ENCODE measurements at regions not wholly inside any gene's neighbourhood (a gene's known extent, or its start where the extent isn't known, plus 50 kb on each side); places are given as distances from the start of the nearest gene placed in this dataset.

DNA sequence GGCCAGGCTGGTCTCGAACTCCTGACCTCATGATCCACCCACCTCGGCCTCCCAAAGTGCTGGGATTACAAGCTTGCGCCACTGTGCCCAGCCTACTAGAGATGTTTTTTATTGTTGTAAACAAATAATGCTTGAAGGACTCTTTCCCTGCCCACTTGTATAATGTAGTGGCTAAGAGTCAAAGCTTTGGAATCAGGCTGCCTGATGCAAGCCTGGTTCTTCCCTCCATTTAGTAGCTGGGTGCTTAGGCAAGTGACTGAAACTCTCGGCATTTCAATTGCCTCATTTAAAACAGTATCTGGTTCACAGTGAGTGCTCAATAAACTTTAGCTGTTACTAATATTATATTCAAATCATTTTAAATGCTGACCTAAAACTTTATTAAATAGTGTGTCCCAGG is 144.2 kb upstream of the FOXN2 start:
- WGBS, 2 donors: 87 to 88% methylated on average over 4 of the region's 4 CpGs
- no peak for ATAC-seq (ENCODE audit: low FRiP score in 2 of 2)
- no peak for DNase-seq
- Histone ChIP-seq H3K27me3 (no peaks in the 10 kb centered on the region), H3K27ac (peak overlapping the region in 2 of 4 donors; percentile 1 to 23), H3K9me3 (peaks cover 0 to 5% (median 2%) of the 10 kb centered on the region in 4 donors), H3K4me1 (no peaks in the 10 kb centered on the region), H3K36me3 (no peaks in the 10 kb centered on the region), H3K4me3 (no peak overlapping the region)
- TF ChIP-seq EP300 (IDR thresholded peaks at IDR 0.05) (no peak), POLR2AphosphoS5 (IDR thresholded peaks at IDR 0.05) (no peak), POLR2A (IDR thresholded peaks at IDR 0.05) (no peak)
- TF ChIP-seq, protein P1, sequence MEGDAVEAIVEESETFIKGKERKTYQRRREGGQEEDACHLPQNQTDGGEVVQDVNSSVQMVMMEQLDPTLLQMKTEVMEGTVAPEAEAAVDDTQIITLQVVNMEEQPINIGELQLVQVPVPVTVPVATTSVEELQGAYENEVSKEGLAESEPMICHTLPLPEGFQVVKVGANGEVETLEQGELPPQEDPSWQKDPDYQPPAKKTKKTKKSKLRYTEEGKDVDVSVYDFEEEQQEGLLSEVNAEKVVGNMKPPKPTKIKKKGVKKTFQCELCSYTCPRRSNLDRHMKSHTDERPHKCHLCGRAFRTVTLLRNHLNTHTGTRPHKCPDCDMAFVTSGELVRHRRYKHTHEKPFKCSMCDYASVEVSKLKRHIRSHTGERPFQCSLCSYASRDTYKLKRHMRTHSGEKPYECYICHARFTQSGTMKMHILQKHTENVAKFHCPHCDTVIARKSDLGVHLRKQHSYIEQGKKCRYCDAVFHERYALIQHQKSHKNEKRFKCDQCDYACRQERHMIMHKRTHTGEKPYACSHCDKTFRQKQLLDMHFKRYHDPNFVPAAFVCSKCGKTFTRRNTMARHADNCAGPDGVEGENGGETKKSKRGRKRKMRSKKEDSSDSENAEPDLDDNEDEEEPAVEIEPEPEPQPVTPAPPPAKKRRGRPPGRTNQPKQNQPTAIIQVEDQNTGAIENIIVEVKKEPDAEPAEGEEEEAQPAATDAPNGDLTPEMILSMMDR (IDR thresholded peaks at IDR 0.05): no peak

DNA sequence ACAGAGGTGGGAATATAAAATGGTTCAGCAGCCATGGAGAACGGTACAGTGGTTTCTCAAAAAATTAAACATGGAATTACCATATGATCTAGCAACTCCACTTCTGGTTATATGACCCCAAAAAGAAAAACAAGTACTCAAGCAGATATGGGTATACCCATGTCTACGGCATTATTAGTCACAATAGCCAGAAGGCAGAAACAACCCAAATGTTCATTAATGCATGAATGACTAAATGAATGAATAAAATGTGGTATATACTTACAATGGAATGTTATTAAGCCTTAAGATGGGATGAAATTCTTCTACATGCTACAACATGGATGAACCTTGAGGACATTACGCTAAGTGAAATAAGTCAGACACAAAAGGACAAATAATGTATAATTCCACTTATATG is 141.3 kb upstream of the FOXN2 start:
- Histone ChIP-seq H3K9me3 (no peaks in the 10 kb centered on the region), H3K4me1 (no peaks in the 10 kb centered on the region), H3K36me3 (no peaks in the 10 kb centered on the region), H3K4me3 (no peak overlapping the region), H3K27me3 (no peaks in the 10 kb centered on the region), H3K27ac (no peak overlapping the region)
- no peak for DNase-seq
- TF ChIP-seq EP300 (IDR thresholded peaks at IDR 0.05) (no peak), POLR2AphosphoS5 (IDR thresholded peaks at IDR 0.05) (no peak), POLR2A (IDR thresholded peaks at IDR 0.05) (no peak)
- TF ChIP-seq, protein P1 (IDR thresholded peaks at IDR 0.05): no peak
- 94 to 95% methylated on average over 3 of the region's 3 CpGs for WGBS, 2 donors
- ATAC-seq (ENCODE audit: low FRiP score in 2 of 2): no peak

DNA sequence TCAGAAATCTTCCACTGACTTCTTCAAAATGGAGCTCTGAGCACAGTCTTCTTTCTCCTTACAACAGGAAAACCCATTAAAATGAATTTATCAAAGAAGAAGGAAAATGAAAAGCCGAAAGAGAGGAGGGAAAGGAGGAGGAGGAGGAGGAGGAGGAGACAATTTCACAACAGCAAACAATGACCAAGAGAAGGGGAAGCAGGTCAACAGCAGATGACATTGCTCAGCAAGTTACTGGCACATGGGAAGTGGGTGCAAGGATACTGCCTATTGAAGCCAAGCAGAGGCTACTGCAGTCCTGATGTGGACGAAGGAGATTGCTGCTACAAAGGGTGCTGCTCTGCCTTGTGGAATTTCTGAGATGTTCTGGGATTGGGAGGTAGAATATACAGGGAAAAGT is 140.0 kb upstream of the FOXN2 start:
- no peaks in the 10 kb centered on the region for H3K27me3 ChIP-seq
- no peaks in the 10 kb centered on the region for H3K9me3 ChIP-seq
- no peaks in the 10 kb centered on the region for H3K4me1 ChIP-seq
- H3K36me3 ChIP-seq: no peaks in the 10 kb centered on the region
- H3K27ac ChIP-seq: peak overlapping the region in 1 of 4 donors; percentile 60
- peak in 1 of 2 donors; percentile 14 for TF ChIP-seq POLR2AphosphoS5 (IDR thresholded peaks at IDR 0.05)
- TF ChIP-seq EP300 (IDR thresholded peaks at IDR 0.05): no peak
- H3K4me3 ChIP-seq: no peak overlapping the region
- ATAC-seq (ENCODE audit: low FRiP score in 2 of 2): peak in 1 of 2 donors; percentile 70
- 43 to 57% methylated on average over 2 of the region's 2 CpGs for WGBS, 2 donors
- peak in 1 of 2 donors; percentile 56 for DNase-seq

DNA sequence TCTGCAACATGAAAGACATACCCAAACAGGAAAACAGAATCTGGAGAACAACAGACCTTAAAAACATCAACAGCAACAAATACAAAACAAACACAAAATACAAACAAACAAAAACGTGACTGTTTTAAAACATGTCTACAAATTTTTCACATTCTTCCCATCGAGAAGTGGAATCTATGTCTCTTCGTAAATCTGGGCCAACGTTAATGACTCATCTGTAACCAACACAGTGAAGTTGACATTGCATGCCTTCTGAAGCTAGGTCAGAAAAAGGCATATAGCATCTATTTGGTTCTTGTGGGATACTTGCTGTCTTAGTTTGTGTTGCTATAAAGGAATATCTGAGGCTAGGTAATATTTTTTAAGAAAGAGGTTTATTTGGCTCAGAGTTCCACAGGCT is 139.2 kb upstream of the FOXN2 start:
- WGBS, 2 donors: 50 to 52% methylated on average over 4 of the region's 4 CpGs
- ATAC-seq (ENCODE audit: low FRiP score in 2 of 2): no peak

DNA sequence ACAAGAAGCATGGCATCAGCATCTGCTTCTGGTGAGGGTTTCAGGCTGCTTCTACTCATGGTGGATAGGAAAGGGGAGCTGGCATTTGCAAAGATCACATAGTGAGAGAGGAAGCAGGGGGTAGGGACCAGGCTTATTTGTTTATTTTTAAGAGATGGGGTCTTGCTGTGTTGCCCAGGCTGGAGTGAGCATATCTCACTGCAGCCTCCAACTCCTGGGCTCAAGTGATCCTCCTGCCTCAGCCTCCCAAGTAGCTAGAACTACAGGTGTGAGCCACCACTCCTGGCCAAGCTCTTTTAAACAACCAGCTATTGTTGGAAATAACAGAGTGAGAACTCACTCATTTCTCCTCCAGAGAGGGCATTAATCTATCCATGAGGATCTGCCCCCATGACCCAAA is 138.8 kb upstream of the FOXN2 start:
- Histone ChIP-seq H3K27me3 (no peaks in the 10 kb centered on the region), H3K27ac (no peak overlapping the region), H3K4me3 (no peak overlapping the region), H3K9me3 (no peaks in the 10 kb centered on the region), H3K36me3 (no peaks in the 10 kb centered on the region), H3K4me1 (no peaks in the 10 kb centered on the region)
- DNase-seq (no peak), ATAC-seq (ENCODE audit: low FRiP score in 2 of 2) (no peak)
- TF ChIP-seq POLR2AphosphoS5 (IDR thresholded peaks at IDR 0.05): no peak
- TF ChIP-seq, protein P1 (IDR thresholded peaks at IDR 0.05): no peak
- TF ChIP-seq POLR2A (IDR thresholded peaks at IDR 0.05): no peak
- no peak for TF ChIP-seq EP300 (IDR thresholded peaks at IDR 0.05)

More for the DNA sequence above, 139.2 kb upstream of the FOXN2 start:
- H3K4me3 ChIP-seq: no peak overlapping the region
- TF ChIP-seq POLR2AphosphoS5 (IDR thresholded peaks at IDR 0.05) (no peak), POLR2A (IDR thresholded peaks at IDR 0.05) (no peak), EP300 (IDR thresholded peaks at IDR 0.05) (no peak)
- TF ChIP-seq, protein P1 (IDR thresholded peaks at IDR 0.05): no peak
- no peaks in the 10 kb centered on the region for H3K36me3 ChIP-seq
- no peak for DNase-seq
- no peaks in the 10 kb centered on the region for H3K9me3 ChIP-seq
- H3K4me1 ChIP-seq: no peaks in the 10 kb centered on the region
- H3K27ac ChIP-seq: no peak overlapping the region
- no peaks in the 10 kb centered on the region for H3K27me3 ChIP-seq
